A673 (cell line): ENCODE measurements at regions not wholly inside any gene's neighbourhood (a gene's known extent, or its start where the extent isn't known, plus 50 kb on each side); places are given as distances from the start of the nearest gene placed in this dataset.

ENCODE experiments used
- CTCF ChIP-seq: fragments of 300-800, 200-600 bp; sonication (generic); conservative IDR thresholded peaks from 2 replicates; pipeline ENCODE4 v1.5.1; 2017; ENCODE audit warnings: low read depth, mild to moderate bottlenecking, antibody characterized with exemption, low read length, moderate library complexity, mixed read lengths
- EZH2 ChIP-seq: fragments of 200-600 bp; sonication (generic); IDR thresholded peaks from 2 replicates; pipeline ENCODE4 v1.6.1; 2017; ENCODE audit warnings: borderline replicate concordance, low read depth, mild to moderate bottlenecking, mixed read lengths, antibody characterized with exemption, low read length; ENCODE audit not compliant: poor library complexity, severe bottlenecking

GRCh38 chr13:109331898-109332297 is 454.5 kb downstream of the IRS2 start:
- TF ChIP-seq CTCF = no peak
- no peak for TF ChIP-seq EZH2
